Neutrophil (primary cell): ENCODE measurements at regions not wholly inside any gene's neighbourhood (a gene's known extent, or its start where the extent isn't known, plus 50 kb on each side); places are given as distances from the start of the nearest gene placed in this dataset.

Experiments
- H3K27ac ChIP-seq: fragments of 200-600 bp; sonication (generic); 2 replicates; pipeline ENCODE4 v1.5.1; 2016; ENCODE audit warnings: mild to moderate bottlenecking, moderate library complexity
- H3K27me3 ChIP-seq: fragments of 200-600 bp; sonication (generic); 2 replicates; pipeline ENCODE4 v1.6.0; 2016; ENCODE audit warnings: mild to moderate bottlenecking
- H3K36me3 ChIP-seq: fragments of 200-600 bp; sonication (generic); 2 replicates; pipeline ENCODE4 v1.5.1; 2017
- H3K4me1 ChIP-seq, 2 experiments: fragments of 200-600 bp in 1 of 2; sonication (generic) in 1 of 2; 1 replicate in 1 of 2; 2 replicates in 1 of 2; pipeline versions ENCODE4 v1.5.1 to v1.6.1; 2013 to 2016; ENCODE audit warnings: low read depth in 1 of 2, low read length in 1 of 2, mild to moderate bottlenecking in 1 of 2, moderate library complexity in 1 of 2; ENCODE audit not compliant: control insufficient read depth in 1 of 2, insufficient read depth in 1 of 2
- H3K4me3 ChIP-seq, 2 experiments: fragments of 200-600 bp in 1 of 2; sonication (generic) in 1 of 2; 1 replicate in 1 of 2; 2 replicates in 1 of 2; pipeline ENCODE4 v1.5.1; 2013 to 2016; ENCODE audit warnings: low read depth in 1 of 2, low read length in 1 of 2, mild to moderate bottlenecking in 1 of 2, moderate library complexity in 1 of 2
- H3K9me3 ChIP-seq: fragments of 200-600 bp; sonication (generic); 2 replicates; pipeline ENCODE4 v1.5.1; 2016
- CTCF ChIP-seq: fragments of 200-600 bp; sonication (generic); IDR thresholded peaks from 2 replicates; pipeline ENCODE4 v1.5.1; 2016; ENCODE audit warnings: antibody characterized with exemption

GRCh38 chr2:12587729-12588522, 128.8 kb upstream of the TRIB2 start:
- Histone ChIP-seq H3K4me3 (peak overlapping the region; percentile 3 to 48), H3K27ac (peak overlapping the region; percentile 84), H3K4me1 (peaks cover 21 to 24% of the 10 kb centered on the region in 2 experiments), H3K36me3 (no peaks in the 10 kb centered on the region), H3K9me3 (no peaks in the 10 kb centered on the region), H3K27me3 (no peaks in the 10 kb centered on the region)
- peak; percentile 17 for TF ChIP-seq CTCF

- TF ChIP-seq CTCF = no peak
- no peak overlapping the region for H3K27ac ChIP-seq
- no peaks in the 10 kb centered on the region for H3K27me3 ChIP-seq
- peaks cover 21 to 24% of the 10 kb centered on the region in 2 experiments for H3K4me1 ChIP-seq
- no peak overlapping the region for H3K4me3 ChIP-seq
- no peaks in the 10 kb centered on the region for H3K36me3 ChIP-seq
- no peaks in the 10 kb centered on the region for H3K9me3 ChIP-seq
Measured at GRCh38 chr2:12588986-12589385, 127.8 kb upstream of the TRIB2 start.

GRCh38 chr2:12589802-12590320, 126.9 kb upstream of the TRIB2 start:
- no peaks in the 10 kb centered on the region for H3K27me3 ChIP-seq
- H3K27ac ChIP-seq = no peak overlapping the region
- peaks cover 21 to 24% of the 10 kb centered on the region in 2 experiments for H3K4me1 ChIP-seq
- no peak overlapping the region for H3K4me3 ChIP-seq
- no peak for TF ChIP-seq CTCF
- no peaks in the 10 kb centered on the region for H3K9me3 ChIP-seq
- H3K36me3 ChIP-seq = no peaks in the 10 kb centered on the region

- Histone ChIP-seq H3K27me3 (no peaks in the 10 kb centered on the region), H3K4me1 (peaks cover 19% of the 10 kb centered on the region in 2 experiments), H3K36me3 (no peaks in the 10 kb centered on the region), H3K4me3 (no peak overlapping the region), H3K27ac (no peak overlapping the region), H3K9me3 (no peaks in the 10 kb centered on the region)
- no peak for TF ChIP-seq CTCF
Measured at GRCh38 chr2:12592296-12592695, 124.4 kb upstream of the TRIB2 start.

- Histone ChIP-seq H3K4me3 (no peak overlapping the region), H3K27ac (no peak overlapping the region), H3K9me3 (no peaks in the 10 kb centered on the region), H3K27me3 (no peaks in the 10 kb centered on the region), H3K36me3 (no peaks in the 10 kb centered on the region), H3K4me1 (no peaks in the 10 kb centered on the region)
- no peak for TF ChIP-seq CTCF
Measured at GRCh38 chr2:12594590-12594989, 122.1 kb upstream of the TRIB2 start.
